GM20431 (cell line): ENCODE measurements at regions not wholly inside any gene's neighbourhood (a gene's known extent, or its start where the extent isn't known, plus 50 kb on each side); places are given as distances from the start of the nearest gene placed in this dataset.

Source experiments
- in situ Hi-C: fragments of 300-500 bp; cut with MseI, MboI; formaldehyde crosslinking; loops from one replicate; pipeline ENCODE4 v1.15.0; 2020; ENCODE audit warnings: low sequenced_read_pairs; ENCODE audit not compliant: unreplicated experiment

- in situ Hi-C loops, result no loop called here
Observed at GRCh38 chr10:3898821-3899220, 113.8 kb upstream of the KLF6 start.

GRCh38 chr10:3897156-3897555 is 112.1 kb upstream of the KLF6 start:
- in situ Hi-C loops, result no loop called here

GRCh38 chr10:3896161-3896560 is 111.2 kb upstream of the KLF6 start:
- in situ Hi-C loops, result no loop called here

GRCh38 chr10:3895045-3895631 is 110.1 kb upstream of the KLF6 start:
- in situ Hi-C loops, result no loop called here

- in situ Hi-C loops, result no loop called here
Observed at GRCh38 chr10:3893901-3894563, 109.0 kb upstream of the KLF6 start.

GRCh38 chr10:3892440-3893425 is 107.7 kb upstream of the KLF6 start:
- in situ Hi-C loops, result no loop called here

- in situ Hi-C loops, result no loop called here
Observed at GRCh38 chr10:3891396-3891795, 106.4 kb upstream of the KLF6 start.

GRCh38 chr10:3890602-3891352 is 105.8 kb upstream of the KLF6 start:
- in situ Hi-C loops, result no loop called here

GRCh38 chr10:3889961-3890522 is 105.0 kb upstream of the KLF6 start:
- in situ Hi-C loops, result no loop called here

GRCh38 chr10:3887885-3888476 is 103.0 kb upstream of the KLF6 start:
- in situ Hi-C loops, result no loop called here

- in situ Hi-C loops, result no loop called here
Observed at GRCh38 chr10:3887404-3887803, 102.4 kb upstream of the KLF6 start.

GRCh38 chr10:3886641-3887251 is 101.7 kb upstream of the KLF6 start:
- in situ Hi-C loops, result no loop called here

GRCh38 chr10:3886191-3886590 is 101.2 kb upstream of the KLF6 start:
- in situ Hi-C loops, result no loop called here

GRCh38 chr10:3882855-3883254 is 97.8 kb upstream of the KLF6 start:
- in situ Hi-C loops, result no loop called here

GRCh38 chr10:3881622-3882021 is 96.6 kb upstream of the KLF6 start:
- in situ Hi-C loops, result no loop called here

GRCh38 chr10:3879073-3879472 is 94.1 kb upstream of the KLF6 start:
- in situ Hi-C loops, result no loop called here

- in situ Hi-C loops, result no loop called here
Observed at GRCh38 chr10:3877211-3878000, 92.4 kb upstream of the KLF6 start.

- in situ Hi-C loops, result no loop called here
Observed at GRCh38 chr10:3876350-3876962, 91.4 kb upstream of the KLF6 start.
